ENCODE measurements at regions not wholly inside any gene's neighbourhood (a gene's known extent, or its start where the extent isn't known, plus 50 kb on each side); places are given as distances from the start of the nearest gene placed in this dataset.

DNA sequence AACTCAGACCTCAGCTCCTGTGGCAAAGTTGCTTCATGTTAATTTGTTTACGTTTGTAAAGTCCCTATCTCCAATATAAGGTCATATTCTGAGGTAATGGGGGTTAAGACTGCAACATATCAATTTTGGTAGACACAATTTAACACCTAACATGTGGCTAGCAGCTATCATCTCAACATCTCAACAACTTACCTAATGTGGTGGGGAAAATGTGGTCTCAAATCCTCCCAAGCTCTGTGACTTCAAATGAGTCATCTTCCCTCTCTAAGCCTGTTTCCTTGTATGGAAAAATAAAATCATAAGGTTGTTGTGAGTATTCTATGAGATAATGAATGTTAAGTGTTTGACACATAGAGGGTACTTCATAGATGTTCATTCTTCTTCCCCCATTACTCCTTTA is 443.3 kb downstream of the CDK5RAP2 start:
- no peak for DNase-seq (ENCODE audit: low read depth)

DNA sequence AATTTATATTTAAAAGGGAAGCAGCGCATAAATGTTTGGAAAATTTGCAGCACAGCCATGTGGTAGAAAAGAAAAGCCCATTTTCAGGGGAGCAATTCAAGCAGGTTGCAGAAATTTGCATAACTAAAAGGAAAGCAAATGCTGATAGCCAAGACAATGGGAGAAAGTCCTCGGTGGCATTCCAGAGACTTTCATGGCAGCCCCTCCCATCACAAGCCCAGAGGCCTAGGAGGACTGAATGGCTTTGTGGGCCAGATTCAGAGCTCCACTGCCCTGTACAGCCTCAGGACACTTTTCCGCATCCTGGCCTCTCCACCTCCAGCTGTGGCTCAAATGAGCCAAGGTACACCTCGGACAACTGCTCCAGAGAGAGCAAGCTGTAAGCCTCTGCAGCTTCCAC is 462.9 kb downstream of the CDK5RAP2 start:
- no peak for DNase-seq (ENCODE audit: low read depth)

DNA sequence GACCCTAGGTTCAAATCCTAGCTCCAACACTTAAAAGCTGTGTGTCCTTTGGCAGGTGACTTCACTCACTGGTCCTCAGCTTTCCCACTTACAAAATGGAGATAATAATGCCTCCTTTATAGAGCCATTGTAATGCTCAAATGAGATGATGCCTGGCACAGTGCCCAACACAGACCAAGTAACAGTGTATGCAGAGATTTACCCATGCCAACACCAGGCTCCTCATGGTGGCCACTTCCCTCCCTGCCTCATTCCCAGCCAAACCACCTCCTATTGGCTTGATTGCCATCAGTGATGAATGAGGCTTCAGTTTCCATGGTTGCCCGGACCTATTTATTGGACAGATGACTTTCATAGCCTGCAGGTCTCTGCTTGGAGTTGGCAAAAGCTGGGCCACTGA is 469.4 kb downstream of the CDK5RAP2 start:
- no peak for DNase-seq (ENCODE audit: low read depth)

DNA sequence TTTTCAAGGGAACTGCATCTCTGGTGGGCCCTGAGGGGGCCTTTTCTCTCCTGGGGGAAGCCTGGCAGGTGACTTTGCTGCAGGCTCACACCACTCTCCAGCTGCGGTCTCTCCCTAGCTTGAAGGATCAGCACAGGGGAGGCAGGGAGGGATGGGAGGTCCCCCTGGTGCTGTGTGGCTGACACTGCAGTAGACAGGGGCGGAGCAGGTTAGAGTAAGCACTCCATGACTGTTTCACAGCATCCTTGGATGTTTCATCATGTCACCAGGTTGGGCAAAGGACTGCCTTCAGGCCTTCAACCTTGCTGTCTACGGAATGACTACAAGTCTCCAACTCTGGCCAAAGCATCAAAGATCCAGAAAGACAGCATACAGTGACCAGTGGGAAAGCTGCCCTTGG is 470.7 kb downstream of the CDK5RAP2 start:
- DNase-seq (ENCODE audit: low read depth): no peak

DNA sequence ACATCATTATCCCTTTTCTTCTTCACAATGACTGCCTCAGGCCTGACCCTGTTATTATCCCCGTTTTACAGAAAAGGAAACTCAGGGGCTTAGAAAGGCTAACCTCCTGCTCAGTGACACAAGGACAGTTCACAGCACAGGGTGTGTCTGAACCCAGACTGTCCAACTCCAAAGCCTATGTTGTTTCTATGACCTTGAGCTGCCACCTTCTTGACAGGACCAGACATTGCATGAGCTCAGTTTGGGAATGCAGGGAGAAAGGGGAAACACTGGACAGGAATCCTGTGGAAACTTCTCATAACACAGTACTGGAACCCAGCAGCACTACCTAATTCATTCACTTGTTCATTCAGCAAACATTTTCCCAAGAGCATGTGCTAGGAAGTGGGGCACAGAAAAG is 472.8 kb downstream of the CDK5RAP2 start:
- no peak for DNase-seq (ENCODE audit: low read depth)

DNA sequence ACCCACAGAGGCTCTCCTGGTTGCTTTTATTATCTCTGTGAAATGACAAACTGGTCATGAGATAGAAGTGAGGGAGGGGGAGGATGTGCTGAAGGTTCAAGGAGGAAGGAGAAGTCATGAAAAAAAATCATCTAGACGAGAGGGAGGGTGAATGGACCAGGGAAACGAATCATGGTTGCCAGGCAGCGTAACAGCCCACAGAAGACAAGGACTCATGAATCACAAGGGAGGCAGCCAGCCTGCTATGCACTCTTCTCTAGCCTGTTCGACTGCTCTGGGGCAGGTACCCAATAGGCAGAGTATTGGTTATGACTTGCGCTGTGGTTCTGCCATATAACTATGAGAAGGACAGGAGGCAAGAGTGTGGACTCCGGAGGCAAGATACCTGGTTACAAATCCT is 475.2 kb downstream of the CDK5RAP2 start:
- no peak for DNase-seq (ENCODE audit: low read depth)

DNA sequence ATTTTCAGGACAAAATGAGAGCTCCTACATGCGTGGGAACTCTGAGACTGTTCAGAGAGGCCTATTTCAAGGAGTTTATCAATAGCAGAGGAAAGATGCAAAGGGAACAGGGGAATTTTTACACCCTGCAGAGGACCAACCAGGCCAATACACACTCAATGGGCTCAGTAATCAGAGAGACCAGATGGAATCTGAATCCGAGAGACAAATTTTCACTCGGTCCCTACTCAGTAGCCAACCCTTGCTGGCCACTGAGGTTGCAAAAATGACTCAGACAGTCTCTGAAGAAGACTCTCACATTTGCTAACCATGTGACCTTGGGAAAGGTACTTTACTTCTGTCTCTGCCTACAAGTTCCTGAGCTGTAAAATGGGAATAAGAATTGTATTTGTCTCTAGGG is 479.4 kb downstream of the CDK5RAP2 start:
- DNase-seq (ENCODE audit: low read depth): no peak

DNA sequence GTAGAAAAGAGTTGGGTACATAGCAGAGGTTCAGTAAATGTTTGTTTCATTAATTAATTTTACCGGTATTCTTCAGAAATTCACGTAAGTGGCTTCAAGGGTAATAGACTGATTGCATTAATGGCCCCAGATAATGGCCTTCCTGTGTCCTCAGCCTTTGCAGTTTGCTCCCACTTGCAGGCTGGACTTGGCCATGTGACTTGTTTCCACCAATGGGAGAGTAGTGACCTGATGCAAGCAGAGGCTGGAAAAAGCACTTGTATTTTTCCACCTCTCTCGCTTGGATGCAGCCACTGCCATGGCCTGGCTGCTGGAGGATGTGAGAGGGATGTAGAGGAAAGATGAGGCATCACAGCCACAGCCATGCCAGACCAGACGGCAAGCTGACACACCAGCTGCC is 480.9 kb downstream of the CDK5RAP2 start:
- peak; percentile 12 for DNase-seq (ENCODE audit: low read depth)

DNA sequence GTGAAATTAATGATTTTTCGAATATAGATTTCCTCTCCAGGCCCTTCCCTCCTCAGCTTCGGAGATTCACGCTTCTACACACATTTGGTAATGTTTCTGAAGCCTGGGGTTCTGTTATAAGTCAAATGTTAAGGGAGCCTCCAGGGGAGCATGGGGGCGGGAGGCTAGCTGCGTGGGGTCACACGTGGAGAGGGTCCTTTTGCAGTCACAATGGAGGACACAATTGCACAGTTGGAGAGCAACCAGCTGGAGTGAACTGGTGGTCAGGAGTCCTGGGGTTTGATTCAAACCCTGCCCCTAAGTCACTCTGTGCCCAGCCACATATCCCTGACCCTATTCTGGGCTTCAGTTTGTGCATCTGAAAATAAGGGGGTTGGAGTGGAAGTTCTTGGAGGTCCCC is 481.4 kb downstream of the CDK5RAP2 start:
- no peak for DNase-seq (ENCODE audit: low read depth)

DNA sequence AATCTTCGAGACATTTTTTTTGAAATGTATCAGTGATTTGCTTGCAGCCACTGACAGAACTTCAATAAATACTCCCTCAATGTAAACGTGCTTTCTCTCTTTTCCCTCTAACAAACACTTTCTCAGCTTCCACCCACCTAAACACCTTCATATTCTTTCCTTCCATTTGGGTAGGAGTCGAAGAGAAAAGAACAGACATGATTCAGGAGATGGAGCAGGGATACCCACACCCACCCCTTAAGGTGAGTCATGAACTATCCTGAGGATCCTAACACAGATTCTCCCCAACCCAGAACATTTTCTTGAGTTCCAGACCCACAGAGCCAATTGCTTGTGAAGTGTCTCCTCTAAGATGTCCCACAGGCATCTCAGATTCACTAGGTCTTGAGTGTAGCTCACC is 488.8 kb downstream of the CDK5RAP2 start:
- DNase-seq (ENCODE audit: low read depth): no peak

DNA sequence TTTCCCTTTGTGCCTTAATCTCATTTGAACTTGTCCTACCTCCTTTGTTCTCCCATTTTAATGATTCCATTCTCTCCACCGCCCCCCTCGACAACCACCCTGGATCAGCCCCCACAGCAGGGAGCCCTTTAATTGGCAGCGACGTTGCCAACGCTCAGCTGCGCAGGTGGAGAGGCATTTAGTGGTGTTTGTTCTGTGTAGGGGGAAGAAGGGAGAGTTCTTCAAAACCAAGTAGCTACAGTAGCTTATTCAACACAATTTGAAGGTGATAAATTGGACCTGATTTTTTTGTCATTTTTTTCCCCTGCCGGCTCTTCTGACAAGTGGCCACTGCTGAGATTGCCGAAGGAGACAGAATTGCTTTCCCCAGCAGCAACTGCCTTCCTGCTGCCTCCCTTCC is 499.1 kb downstream of the CDK5RAP2 start:
- DNase-seq (ENCODE audit: low read depth): no peak

DNA sequence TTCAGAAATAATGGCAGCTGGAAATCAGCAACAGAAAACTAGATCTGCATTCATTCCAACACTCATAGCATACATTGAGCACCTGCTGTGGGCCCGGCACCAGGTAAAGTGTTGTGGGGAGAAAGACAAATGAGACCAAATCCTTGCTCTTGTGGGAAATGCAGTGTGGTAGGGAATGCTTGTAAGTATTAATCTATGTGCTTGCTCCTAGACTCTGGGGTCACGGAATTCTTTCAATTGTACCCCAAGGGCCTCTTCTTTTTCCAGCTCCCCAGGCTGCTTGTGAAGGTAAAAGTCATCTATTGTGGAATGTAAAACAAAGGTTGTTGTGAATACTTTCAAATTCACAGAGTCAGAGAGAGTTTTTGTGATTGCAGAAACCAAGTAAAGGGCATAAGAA is 501.9 kb downstream of the CDK5RAP2 start:
- no peak for DNase-seq (ENCODE audit: low read depth)

DNA sequence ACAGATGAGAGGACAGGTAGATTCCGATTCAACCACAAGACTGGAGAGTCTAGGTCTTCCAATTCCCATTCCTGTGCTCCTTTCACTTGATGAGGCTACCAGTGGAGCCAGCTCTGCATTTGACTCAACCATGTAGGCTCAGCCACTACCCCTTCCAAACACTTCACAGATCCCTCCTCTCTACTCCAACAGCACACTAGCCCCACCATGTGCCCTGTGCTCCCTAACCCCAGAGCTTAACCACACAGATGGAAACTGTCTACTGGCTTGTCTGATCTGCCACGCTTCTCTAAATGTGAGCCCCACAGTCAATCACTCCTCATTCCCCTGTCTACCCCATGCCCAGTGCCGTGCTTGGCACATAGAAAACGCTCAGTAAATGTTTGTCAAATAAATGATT is 508.2 kb downstream of the CDK5RAP2 start:
- DNase-seq (ENCODE audit: low read depth): no peak

DNA sequence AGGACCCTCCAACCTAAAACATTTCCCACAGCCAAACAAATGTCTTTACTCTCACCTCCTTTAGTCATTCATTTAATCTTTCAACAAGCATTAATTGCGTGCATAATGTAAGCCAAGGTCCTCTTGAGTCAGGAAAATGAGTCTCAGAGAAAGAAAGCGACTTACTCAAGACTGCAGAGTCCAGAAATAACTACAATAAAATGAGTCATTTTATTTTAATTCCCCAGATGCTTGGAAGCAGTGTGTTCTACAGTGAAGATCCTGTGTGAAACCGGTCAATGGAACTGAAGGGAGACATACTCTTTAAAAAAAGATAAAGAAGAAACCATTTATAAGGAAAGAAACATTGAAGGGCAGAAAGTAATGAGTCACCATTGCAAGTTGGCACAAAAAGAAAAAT is 513.7 kb downstream of the CDK5RAP2 start:
- no peak for DNase-seq (ENCODE audit: low read depth)

DNA sequence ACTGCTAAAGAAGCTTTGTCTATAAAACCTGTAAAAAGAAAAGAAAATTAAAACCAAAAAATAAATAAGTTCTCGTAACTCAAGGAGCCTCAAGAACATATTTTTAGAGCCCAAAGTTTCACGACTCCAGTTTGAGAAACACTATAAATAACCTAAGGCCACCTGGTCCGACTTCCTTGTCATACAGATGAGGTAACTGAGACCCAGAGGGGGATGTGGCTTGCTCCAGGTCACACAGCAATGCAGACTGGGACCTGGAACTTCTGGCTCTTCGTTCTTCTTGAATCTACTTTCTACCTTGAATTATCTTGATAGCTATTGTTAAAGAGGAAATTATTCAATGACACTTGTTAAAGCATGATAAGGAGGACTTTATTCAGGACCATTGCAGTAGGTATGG is 514.8 kb downstream of the CDK5RAP2 start:
- DNase-seq (ENCODE audit: low read depth): no peak

DNA sequence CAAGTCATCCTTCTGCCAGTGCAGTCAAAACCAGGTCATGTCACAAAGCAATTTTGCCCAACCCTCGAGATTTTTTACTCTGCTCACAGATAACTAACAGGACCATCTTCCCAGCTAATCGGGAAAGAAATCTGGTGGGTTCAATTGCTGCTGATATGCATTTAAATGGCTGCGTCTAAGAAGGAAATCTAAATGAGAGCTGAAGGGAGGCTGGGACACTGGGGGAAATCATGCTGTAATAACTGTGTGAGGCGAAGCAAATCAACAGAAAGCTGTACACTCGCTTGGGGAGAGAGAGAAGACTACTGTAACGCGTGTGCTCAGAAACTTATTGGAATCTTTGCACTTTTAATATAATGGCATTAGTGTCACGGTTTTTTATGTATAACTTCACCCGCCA is 535.0 kb downstream of the CDK5RAP2 start:
- DNase-seq (ENCODE audit: low read depth): no peak

DNA sequence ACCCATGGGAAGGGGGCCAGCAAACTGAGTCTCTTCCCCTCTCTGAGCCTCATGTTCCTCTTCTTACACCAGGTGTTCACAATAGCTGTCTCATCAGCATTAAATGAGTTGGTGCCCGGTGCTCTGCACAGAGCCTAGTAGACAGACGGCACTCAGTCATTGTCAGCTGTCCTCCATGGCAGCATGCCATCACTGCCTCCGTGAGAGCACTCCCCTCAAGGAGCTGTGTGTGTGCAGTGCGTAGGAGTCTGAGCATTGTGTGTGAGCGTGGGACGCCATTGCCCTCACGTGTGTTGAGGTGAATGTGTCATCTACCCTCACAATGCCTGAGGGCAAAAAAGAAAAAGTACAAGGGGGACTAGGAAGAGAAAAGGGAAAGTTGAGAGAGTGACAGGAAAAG is 536.5 kb downstream of the CDK5RAP2 start:
- DNase-seq (ENCODE audit: low read depth): peak; percentile 29

DNA sequence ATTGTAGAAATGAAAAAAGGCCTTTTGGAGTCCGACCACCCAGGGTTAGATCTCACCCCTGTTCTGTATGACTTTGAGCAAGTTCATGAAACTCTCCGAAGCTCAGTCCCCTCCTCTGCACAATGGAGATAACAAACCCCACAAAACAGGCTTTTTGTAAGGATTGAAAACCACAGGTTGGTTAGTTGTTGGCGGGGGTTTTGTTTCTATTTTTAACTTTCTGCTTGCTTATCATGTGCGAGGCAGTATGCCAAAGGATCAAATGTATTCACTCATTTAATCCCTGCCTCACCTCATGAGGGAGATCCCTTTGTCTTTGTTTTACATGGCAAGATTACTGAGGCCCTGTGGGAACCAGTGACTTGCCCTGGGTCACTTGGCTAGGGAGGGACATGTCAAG is 539.1 kb downstream of the CDK5RAP2 start:
- DNase-seq (ENCODE audit: low read depth): no peak

DNA sequence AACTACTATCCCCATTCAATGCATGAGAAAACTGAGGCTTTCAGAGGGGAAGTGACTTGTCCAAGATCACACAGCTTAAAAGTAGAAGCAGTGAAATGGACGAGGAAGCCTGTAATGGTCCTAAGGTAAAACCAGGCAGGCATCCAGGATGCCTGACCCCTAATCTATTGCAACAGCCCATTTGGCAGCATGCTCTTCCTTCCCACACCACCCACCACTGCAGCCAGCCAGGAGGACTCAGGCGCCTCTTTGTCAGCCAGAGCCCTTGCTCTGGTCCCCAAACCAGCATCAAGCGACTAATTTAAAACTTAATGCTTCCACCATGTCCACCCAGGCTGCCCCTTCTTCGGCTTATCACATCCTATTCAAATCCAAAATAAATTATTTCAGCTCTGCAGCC is 541.6 kb downstream of the CDK5RAP2 start:
- no peak for DNase-seq (ENCODE audit: low read depth)

DNA sequence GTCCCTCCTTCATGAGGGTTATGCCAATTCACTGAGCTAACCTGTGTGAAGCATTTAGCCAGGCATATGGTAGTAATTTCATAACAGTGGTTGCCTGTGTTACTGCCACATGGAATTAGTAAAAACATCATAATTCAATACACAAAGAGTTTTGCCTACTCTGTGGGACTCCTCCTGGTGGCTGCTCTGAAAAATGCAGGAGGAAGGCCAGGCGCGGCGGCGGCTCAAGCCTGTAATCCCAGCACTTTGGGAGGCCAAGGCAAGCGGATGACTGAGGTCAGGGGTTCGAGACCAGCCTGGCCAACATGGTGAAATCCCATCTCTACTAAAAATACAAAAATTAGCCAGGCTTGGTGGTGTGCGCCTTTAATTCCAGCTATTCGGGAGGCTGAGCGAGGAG is 547.3 kb downstream of the CDK5RAP2 start:
- DNase-seq (ENCODE audit: low read depth): no peak

DNA sequence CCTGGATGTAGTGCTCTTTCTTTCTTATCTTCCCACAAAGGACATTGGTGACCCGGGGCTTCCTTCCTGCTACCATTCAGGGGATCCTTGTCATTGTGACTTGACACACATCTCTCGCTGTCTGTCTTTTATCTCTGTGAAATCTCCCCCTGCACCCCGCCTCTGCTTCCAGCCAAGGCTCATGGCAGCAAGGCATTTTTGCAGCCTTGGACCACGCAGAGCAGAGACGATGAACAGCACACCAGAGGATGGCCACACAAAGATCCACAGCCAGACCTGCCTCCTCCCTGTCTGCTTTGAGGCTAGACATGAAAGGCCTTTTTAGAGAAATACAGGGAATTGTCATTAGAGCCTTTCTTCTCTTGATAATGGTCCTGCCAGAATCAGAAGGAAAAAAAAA is 549.1 kb downstream of the CDK5RAP2 start:
- DNase-seq (ENCODE audit: low read depth): no peak

DNA sequence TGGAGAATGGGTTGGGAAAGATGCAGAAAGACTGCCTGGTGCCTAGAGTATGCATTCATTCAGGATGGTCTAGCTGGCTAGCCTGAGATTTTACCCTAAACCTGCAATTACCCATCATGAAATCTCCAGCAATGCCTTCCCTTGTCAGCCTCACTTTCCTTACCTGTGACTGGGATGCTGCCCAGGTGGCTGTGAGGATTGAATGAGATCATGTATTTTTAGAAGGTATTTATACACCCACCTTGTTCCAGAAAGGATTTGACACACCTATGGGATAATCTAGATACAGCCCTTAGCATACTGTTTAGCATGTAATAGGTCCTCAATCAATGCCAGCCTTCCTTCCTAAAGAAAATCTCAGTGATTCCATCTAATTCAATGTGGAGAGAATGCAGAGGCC is 561.4 kb downstream of the CDK5RAP2 start:
- DNase-seq (ENCODE audit: low read depth): no peak

DNA sequence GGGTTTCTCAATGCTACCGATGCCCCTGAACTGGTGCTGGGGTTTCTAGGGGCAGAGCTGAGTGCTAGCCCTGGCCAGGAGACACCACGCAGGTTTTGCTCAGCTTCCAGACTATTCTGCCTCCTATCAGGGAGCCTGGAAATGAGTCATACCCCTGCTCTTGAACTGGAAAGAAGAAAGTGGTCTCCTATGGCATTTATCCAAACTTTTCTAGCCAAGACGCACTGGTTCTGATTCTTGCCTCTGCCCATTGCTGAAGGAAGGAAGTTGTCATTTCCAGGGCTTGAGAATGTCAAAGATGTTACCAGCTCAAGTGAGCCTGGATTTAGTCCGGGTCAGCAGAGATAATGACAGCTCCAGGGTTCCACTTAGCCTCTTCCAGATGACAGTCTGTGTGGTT is 561.9 kb downstream of the CDK5RAP2 start:
- no peak for DNase-seq (ENCODE audit: low read depth)

DNA sequence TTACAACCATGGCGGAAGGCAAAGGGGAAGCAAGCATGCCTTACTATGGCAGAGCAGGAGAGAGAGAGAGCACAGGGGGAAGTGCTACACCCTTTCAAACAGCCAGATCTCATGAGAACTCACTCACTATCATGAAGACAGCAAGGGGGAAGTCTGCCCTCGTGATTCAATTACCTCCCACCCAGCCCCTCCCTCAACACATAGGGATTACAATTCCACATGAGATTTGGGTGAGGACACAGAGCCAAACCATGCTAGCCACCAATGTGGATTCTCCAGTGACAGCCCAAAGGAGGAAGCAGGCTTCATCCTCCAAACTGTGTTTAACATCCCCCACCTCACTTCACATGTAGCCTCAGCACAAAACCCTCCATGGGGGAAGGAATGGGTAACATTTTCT is 563.7 kb downstream of the CDK5RAP2 start:
- DNase-seq (ENCODE audit: low read depth): no peak

DNA sequence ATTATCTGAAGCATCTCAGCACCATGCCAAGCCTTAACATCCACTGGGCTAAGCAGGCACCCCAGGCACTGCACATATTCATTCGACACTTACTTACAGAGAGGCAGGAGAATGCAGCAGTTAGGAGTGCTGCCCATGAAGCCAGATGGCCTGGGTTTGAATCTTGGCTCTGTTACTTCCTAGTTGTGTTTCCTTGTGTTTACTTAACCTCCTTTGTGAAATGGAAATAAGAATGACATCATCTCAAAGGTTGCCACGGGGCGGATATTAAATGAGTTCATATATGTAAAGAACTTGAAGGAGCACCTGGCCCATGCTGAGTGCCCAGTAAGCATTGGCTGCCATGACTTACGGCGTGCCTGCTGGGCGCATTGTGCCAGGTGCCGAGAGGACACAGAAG is 565.2 kb downstream of the CDK5RAP2 start:
- DNase-seq (ENCODE audit: low read depth): no peak
